T-cell (primary cell): ENCODE measurements at regions not wholly inside any gene's neighbourhood (a gene's known extent, or its start where the extent isn't known, plus 50 kb on each side); places are given as distances from the start of the nearest gene placed in this dataset.

Experiments used
- ATAC-seq, 4 experiments: fragments of 200-7000 bp in 3 of 4; fragments of 150-1000 bp in 1 of 4; cut with Tn5 transposase; replicated peaks in 1 of 4; 1 replicate in 3 of 4; 2 replicates in 1 of 4; pipeline ENCODE4 v1.10.0; 2021; ENCODE audit warnings: moderate library complexity in 3 of 4, mild to moderate bottlenecking in 2 of 4, moderate number of reproducible peaks in 1 of 4
- CTCF ChIA-PET, 2 donors: fragments of 300-600 bp; sonication (Branson Sonifier 250); formaldehyde crosslinking; loops; one replicate each; lab custom pipeline; 2022; ENCODE audit warnings: antibody characterized with exemption in 2 of 2; lab: Charles Lee
- POLR2A ChIA-PET, 2 donors: fragments of 300-600 bp; sonication (Branson Sonifier 250); formaldehyde crosslinking; loops; one replicate each; lab custom pipeline; 2022; ENCODE audit warnings: antibody characterized with exemption in 2 of 2; lab: Charles Lee
- DNase-seq, 35 experiments: peaks; one replicate each; pipeline versions ENCODE4 v3.0.0 to v3.0.0-alpha.2; 2013 to 2023
- H3K27ac ChIP-seq: one replicate; pipeline ENCODE4 v1.5.1; 2013; ENCODE audit warnings: low read length
- H3K27me3 ChIP-seq, 2 experiments: replicated peaks in 1 of 2; 1 replicate in 1 of 2; 2 replicates in 1 of 2; pipeline versions ENCODE4 v1.6.1 to v1.7.0; 2013; ENCODE audit warnings: low read length in 1 of 2, mixed read lengths in 1 of 2; ENCODE audit not compliant: control insufficient read depth in 2 of 2, insufficient read depth in 2 of 2; ENCODE audit errors: extremely low read depth in 1 of 2
- H3K36me3 ChIP-seq, 2 donors: 1 replicate in 1 of 2; 2 replicates in 1 of 2; pipeline versions ENCODE4 v1.6.1 to v1.7.0; 2013; ENCODE audit warnings: low read length in 1 of 2; ENCODE audit not compliant: control insufficient read depth in 2 of 2, insufficient read depth in 1 of 2; ENCODE audit errors: extremely low read depth in 1 of 2
- H3K4me1 ChIP-seq, 2 experiments: 1 replicate in 1 of 2; 2 replicates in 1 of 2; pipeline versions ENCODE4 v1.6.1 to v1.7.0; 2013; ENCODE audit warnings: low read length in 2 of 2, mixed read lengths in 1 of 2; ENCODE audit not compliant: insufficient read depth in 2 of 2, control insufficient read depth in 1 of 2; ENCODE audit errors: extremely low read depth in 1 of 2
- H3K4me3 ChIP-seq, 2 donors: 1 replicate in 1 of 2; 2 replicates in 1 of 2; pipeline versions ENCODE4 v1.5.1 to v1.7.0; 2013; ENCODE audit warnings: mild to moderate bottlenecking in 2 of 2, low read length in 1 of 2, moderate library complexity in 1 of 2; ENCODE audit not compliant: control insufficient read depth in 1 of 2; ENCODE audit errors: extremely low read depth in 1 of 2
- H3K9me3 ChIP-seq: 2 replicates; pipeline ENCODE4 v1.7.0; 2013
- H3K27ac Mint-ChIP-seq, 2 donors: one replicate each; pipeline ENCODE4 v1.8.0; 2020 to 2021; ENCODE audit warnings: mild to moderate bottlenecking in 2 of 2, mixed read lengths in 2 of 2
- H3K27me3 Mint-ChIP-seq, 2 donors: one replicate each; pipeline ENCODE4 v1.8.0; 2021 to 2022; ENCODE audit warnings: mixed read lengths in 2 of 2
- H3K36me3 Mint-ChIP-seq: one replicate; pipeline ENCODE4 v1.8.0; 2021; ENCODE audit warnings: mixed read lengths
- H3K4me1 Mint-ChIP-seq, 3 donors: one replicate each; pipeline ENCODE4 v1.8.0; 2020 to 2022; ENCODE audit warnings: mixed read lengths in 3 of 3, mild to moderate bottlenecking in 1 of 3
- H3K4me3 Mint-ChIP-seq, 3 donors: one replicate each; pipeline ENCODE4 v1.8.0; 2020 to 2022; ENCODE audit warnings: mild to moderate bottlenecking in 3 of 3, mixed read lengths in 3 of 3, moderate library complexity in 3 of 3
- H3K9me3 Mint-ChIP-seq, 3 donors: one replicate each; pipeline ENCODE4 v1.8.0; 2020 to 2022; ENCODE audit warnings: mixed read lengths in 3 of 3
- WGBS: methylation state at CpG from one replicate; pipeline ENCODE4 v1.1.5; 2013; ENCODE audit warnings: missing lambda C conversion rate; ENCODE audit not compliant: insufficient coverage; 5-methylcytosine and 5-hydroxymethylcytosine counted together

- H3K4me1 Mint-ChIP-seq: peaks cover 0 to 4% (median 0%) of the 10 kb centered on the region in 3 donors
- H3K36me3 Mint-ChIP-seq: peaks cover 76% of the 10 kb centered on the region
- H3K27ac ChIP-seq: no peak overlapping the region
- 93% methylated on average over 3 of the region's 6 CpGs for WGBS
- no peak overlapping the region for H3K4me3 Mint-ChIP-seq
- peaks cover 27 to 59% of the 10 kb centered on the region in 2 donors for H3K36me3 ChIP-seq
- H3K4me3 ChIP-seq: no peak overlapping the region
- H3K9me3 Mint-ChIP-seq: peaks cover 0 to 4% (median 0%) of the 10 kb centered on the region in 3 donors
- ChIA-PET CTCF (no interaction called here), POLR2A (no interaction called here)
- DNase-seq: no peak
- H3K9me3 ChIP-seq: no peaks in the 10 kb centered on the region
- no peaks in the 10 kb centered on the region for H3K4me1 ChIP-seq
- H3K27ac Mint-ChIP-seq: no peak overlapping the region
- H3K27me3 ChIP-seq: no peaks in the 10 kb centered on the region
- H3K27me3 Mint-ChIP-seq: no peaks in the 10 kb centered on the region
- ATAC-seq: no peak
Observed at GRCh38 chr22:26777156-26777801, 119.9 kb downstream of the MIAT start.

- peaks cover 0 to 4% (median 0%) of the 10 kb centered on the region in 3 donors for H3K4me1 Mint-ChIP-seq
- Histone ChIP-seq H3K4me1 (no peaks in the 10 kb centered on the region), H3K36me3 (peaks cover 29 to 68% of the 10 kb centered on the region in 2 donors), H3K9me3 (no peaks in the 10 kb centered on the region), H3K27me3 (no peaks in the 10 kb centered on the region), H3K27ac (no peak overlapping the region), H3K4me3 (no peak overlapping the region)
- H3K27ac Mint-ChIP-seq: no peak overlapping the region
- CTCF ChIA-PET: no interaction called here
- no peaks in the 10 kb centered on the region for H3K27me3 Mint-ChIP-seq
- DNase-seq (no peak), ATAC-seq (no peak)
- POLR2A ChIA-PET: no interaction called here
- peaks cover 81% of the 10 kb centered on the region for H3K36me3 Mint-ChIP-seq
- H3K9me3 Mint-ChIP-seq: peaks cover 0 to 4% (median 0%) of the 10 kb centered on the region in 3 donors
- no peak overlapping the region for H3K4me3 Mint-ChIP-seq
- WGBS: no CpG with 5 or more reads among the region's 1 CpG
Observed at GRCh38 chr22:26778372-26778771, 121.0 kb downstream of the MIAT start.

- peaks cover 30 to 76% of the 10 kb centered on the region in 2 donors for H3K36me3 ChIP-seq
- H3K4me3 Mint-ChIP-seq: no peak overlapping the region
- H3K27ac ChIP-seq: no peak overlapping the region
- no peak overlapping the region for H3K27ac Mint-ChIP-seq
- CTCF ChIA-PET: no interaction called here
- ATAC-seq (no peak), DNase-seq (no peak)
- POLR2A ChIA-PET: no interaction called here
- WGBS: 100% methylated on average over 1 of the region's 3 CpGs
- H3K4me3 ChIP-seq: no peak overlapping the region
- H3K9me3 Mint-ChIP-seq: peaks cover 0 to 4% (median 0%) of the 10 kb centered on the region in 3 donors
- peaks cover 82% of the 10 kb centered on the region for H3K36me3 Mint-ChIP-seq
- H3K27me3 ChIP-seq: no peaks in the 10 kb centered on the region
- no peaks in the 10 kb centered on the region for H3K4me1 ChIP-seq
- H3K4me1 Mint-ChIP-seq: peaks cover 0 to 4% (median 0%) of the 10 kb centered on the region in 3 donors
- H3K27me3 Mint-ChIP-seq: no peaks in the 10 kb centered on the region
- no peaks in the 10 kb centered on the region for H3K9me3 ChIP-seq
Observed at GRCh38 chr22:26779108-26779507, 121.7 kb downstream of the MIAT start.

- Histone ChIP-seq H3K9me3 (no peaks in the 10 kb centered on the region), H3K36me3 (peaks cover 30 to 76% of the 10 kb centered on the region in 2 donors), H3K4me3 (no peak overlapping the region), H3K27me3 (no peaks in the 10 kb centered on the region), H3K4me1 (no peaks in the 10 kb centered on the region), H3K27ac (no peak overlapping the region)
- H3K27me3 Mint-ChIP-seq: no peaks in the 10 kb centered on the region
- POLR2A ChIA-PET: no interaction called here
- no peak overlapping the region for H3K27ac Mint-ChIP-seq
- ATAC-seq: no peak
- H3K36me3 Mint-ChIP-seq: peaks cover 83% of the 10 kb centered on the region
- H3K4me1 Mint-ChIP-seq: peaks cover 0 to 4% (median 0%) of the 10 kb centered on the region in 3 donors
- no peak overlapping the region for H3K4me3 Mint-ChIP-seq
- H3K9me3 Mint-ChIP-seq: peaks cover 0 to 4% (median 0%) of the 10 kb centered on the region in 3 donors
- no peak for DNase-seq
- CTCF ChIA-PET: no interaction called here
- 100% methylated on average over 1 of the region's 3 CpGs for WGBS
Observed at GRCh38 chr22:26779929-26780328, 122.5 kb downstream of the MIAT start.

GRCh38 chr22:26780521-26780920 is 123.1 kb downstream of the MIAT start:
- CTCF ChIA-PET: no interaction called here
- H3K36me3 Mint-ChIP-seq: peaks cover 82% of the 10 kb centered on the region

GRCh38 chr22:26781062-26781461 is 123.7 kb downstream of the MIAT start:
- Histone ChIP-seq H3K27ac (no peak overlapping the region), H3K36me3 (peaks cover 29 to 73% of the 10 kb centered on the region in 2 donors), H3K27me3 (no peaks in the 10 kb centered on the region), H3K4me1 (peaks cover 0 to 4% of the 10 kb centered on the region in 2 experiments), H3K9me3 (no peaks in the 10 kb centered on the region), H3K4me3 (no peak overlapping the region)
- DNase-seq: no peak
- Mint-ChIP-seq H3K9me3 (peaks cover 0 to 4% (median 0%) of the 10 kb centered on the region in 3 donors), H3K36me3 (peaks cover 79% of the 10 kb centered on the region), H3K27me3 (no peaks in the 10 kb centered on the region), H3K4me1 (peaks cover 0 to 10% (median 8%) of the 10 kb centered on the region in 3 donors), H3K4me3 (no peak overlapping the region), H3K27ac (no peak overlapping the region)
- 92% methylated on average over 2 of the region's 2 CpGs for WGBS
- ChIA-PET POLR2A (no interaction called here), CTCF (no interaction called here)
- no peak for ATAC-seq

More at GRCh38 chr22:26780521-26780920, 123.1 kb downstream of the MIAT start:
- ATAC-seq (no peak), DNase-seq (no peak)
- no peak overlapping the region for H3K27ac ChIP-seq
- POLR2A ChIA-PET: no interaction called here
- H3K27me3 Mint-ChIP-seq: no peaks in the 10 kb centered on the region
- no peak overlapping the region for H3K4me3 ChIP-seq
- H3K9me3 Mint-ChIP-seq: peaks cover 0 to 4% (median 0%) of the 10 kb centered on the region in 3 donors
- no peaks in the 10 kb centered on the region for H3K9me3 ChIP-seq
- no peaks in the 10 kb centered on the region for H3K27me3 ChIP-seq
- H3K4me3 Mint-ChIP-seq: no peak overlapping the region
- H3K36me3 ChIP-seq: peaks cover 30 to 76% of the 10 kb centered on the region in 2 donors
- peaks cover 0 to 3% of the 10 kb centered on the region in 2 experiments for H3K4me1 ChIP-seq
- no peak overlapping the region for H3K27ac Mint-ChIP-seq
- peaks cover 0 to 7% (median 6%) of the 10 kb centered on the region in 3 donors for H3K4me1 Mint-ChIP-seq
